Esophagus (tissue), 2 donors: ENCODE measurements at regions not wholly inside any gene's neighbourhood (a gene's known extent, or its start where the extent isn't known, plus 50 kb on each side); places are given as distances from the start of the nearest gene placed in this dataset.

Experiments used
- H3K27ac ChIP-seq, 2 donors: one replicate each; pipeline ENCODE4 v1.5.1; 2013; ENCODE audit warnings: low read depth in 2 of 2, mild to moderate bottlenecking in 2 of 2, inconsistent platforms in 1 of 2, low read length in 1 of 2, moderate library complexity in 1 of 2
- H3K27me3 ChIP-seq, 2 donors: one replicate each; pipeline ENCODE4 v1.6.1; 2013; ENCODE audit warnings: low read length in 2 of 2, control low read depth in 1 of 2, mild to moderate bottlenecking in 1 of 2; ENCODE audit not compliant: insufficient read depth in 2 of 2, control insufficient read depth in 1 of 2
- H3K36me3 ChIP-seq, 2 donors: one replicate each; pipeline ENCODE4 v1.6.1; 2013; ENCODE audit warnings: low read length in 1 of 2; ENCODE audit not compliant: control insufficient read depth in 2 of 2, insufficient read depth in 2 of 2
- H3K4me1 ChIP-seq, 2 donors: one replicate each; pipeline ENCODE4 v1.6.1; 2013; ENCODE audit warnings: low read length in 1 of 2; ENCODE audit not compliant: control insufficient read depth in 2 of 2, insufficient read depth in 2 of 2
- H3K4me3 ChIP-seq, 2 donors: one replicate each; pipeline ENCODE4 v1.5.1; 2013; ENCODE audit warnings: low read length in 2 of 2, mild to moderate bottlenecking in 2 of 2, low read depth in 1 of 2, moderate library complexity in 1 of 2
- H3K9me3 ChIP-seq, 2 donors: one replicate each; pipeline ENCODE4 v1.6.1; 2013; ENCODE audit warnings: mild to moderate bottlenecking in 2 of 2, low read depth in 1 of 2, low read length in 1 of 2, moderate library complexity in 1 of 2; ENCODE audit not compliant: control insufficient read depth in 2 of 2, insufficient read depth in 1 of 2
- WGBS, 2 donors: extraction: QIAGEN DNeasy Blood & Tissue Kit; methylation state at CpG; one replicate each; pipeline ENCODE4 v1.1.7; 2013; 5-methylcytosine and 5-hydroxymethylcytosine counted together
- donor health status: healthy with polysubstance abuse.
- donor health status: Bipolar disorder and iron deficiency.

- Histone ChIP-seq H3K36me3 (no peaks in the 10 kb centered on the region), H3K27me3 (no peaks in the 10 kb centered on the region), H3K27ac (no peak overlapping the region), H3K4me1 (peaks cover 0 to 4% of the 10 kb centered on the region in 2 donors), H3K9me3 (no peaks in the 10 kb centered on the region), H3K4me3 (no peak overlapping the region)
- WGBS, 2 donors: 66 to 68% methylated on average over 7 of the region's 7 CpGs
These were observed 307.2 kb downstream of the HHIPL2 start for GRCh38 chr1:222240536-222241181.

- Histone ChIP-seq H3K4me3 (no peak overlapping the region), H3K27ac (no peak overlapping the region), H3K27me3 (no peaks in the 10 kb centered on the region), H3K36me3 (no peaks in the 10 kb centered on the region), H3K9me3 (no peaks in the 10 kb centered on the region), H3K4me1 (peaks cover 0 to 4% of the 10 kb centered on the region in 2 donors)
- 89 to 95% methylated on average over 1 of the region's 1 CpG for WGBS, 2 donors
These were observed 308.8 kb downstream of the HHIPL2 start for GRCh38 chr1:222239130-222239529.

GRCh38 chr1:222234351-222234750 lies 313.6 kb downstream of the HHIPL2 start:
- Histone ChIP-seq H3K4me3 (no peak overlapping the region), H3K4me1 (no peaks in the 10 kb centered on the region), H3K36me3 (no peaks in the 10 kb centered on the region), H3K9me3 (no peaks in the 10 kb centered on the region), H3K27ac (no peak overlapping the region), H3K27me3 (no peaks in the 10 kb centered on the region)
- 79 to 87% methylated on average over 2 of the region's 2 CpGs for WGBS, 2 donors

GRCh38 chr1:222233444-222234158 lies 314.3 kb downstream of the HHIPL2 start:
- 74 to 75% methylated on average over 6 of the region's 6 CpGs for WGBS, 2 donors
- H3K4me1 ChIP-seq: no peaks in the 10 kb centered on the region
- no peak overlapping the region for H3K27ac ChIP-seq
- no peak overlapping the region for H3K4me3 ChIP-seq
- no peaks in the 10 kb centered on the region for H3K36me3 ChIP-seq
- H3K27me3 ChIP-seq: no peaks in the 10 kb centered on the region
- no peaks in the 10 kb centered on the region for H3K9me3 ChIP-seq

- Histone ChIP-seq H3K27me3 (no peaks in the 10 kb centered on the region), H3K4me1 (no peaks in the 10 kb centered on the region), H3K4me3 (no peak overlapping the region), H3K36me3 (no peaks in the 10 kb centered on the region), H3K9me3 (no peaks in the 10 kb centered on the region), H3K27ac (no peak overlapping the region)
These were observed 315.1 kb downstream of the HHIPL2 start for GRCh38 chr1:222232842-222233241.

GRCh38 chr1:222229672-222230312 lies 318.1 kb downstream of the HHIPL2 start:
- no peaks in the 10 kb centered on the region for H3K9me3 ChIP-seq
- H3K36me3 ChIP-seq: no peaks in the 10 kb centered on the region
- no peaks in the 10 kb centered on the region for H3K4me1 ChIP-seq
- 61 to 78% methylated on average over 4 of the region's 4 CpGs for WGBS, 2 donors
- no peaks in the 10 kb centered on the region for H3K27me3 ChIP-seq
- no peak overlapping the region for H3K27ac ChIP-seq
- no peak overlapping the region for H3K4me3 ChIP-seq

GRCh38 chr1:222225316-222225691 lies 322.6 kb downstream of the HHIPL2 start:
- Histone ChIP-seq H3K4me3 (no peak overlapping the region), H3K4me1 (no peaks in the 10 kb centered on the region), H3K27ac (no peak overlapping the region), H3K27me3 (no peaks in the 10 kb centered on the region), H3K9me3 (no peaks in the 10 kb centered on the region), H3K36me3 (no peaks in the 10 kb centered on the region)
- 42 to 56% methylated on average over 4 of the region's 4 CpGs for WGBS, 2 donors

- 17 to 40% methylated on average over 4 of the region's 4 CpGs for WGBS, 2 donors
These were observed 323.1 kb downstream of the HHIPL2 start for GRCh38 chr1:222224636-222225315.

GRCh38 chr1:222224156-222224555 lies 323.7 kb downstream of the HHIPL2 start:
- WGBS, 2 donors: 63 to 69% methylated on average over 4 of the region's 4 CpGs

More at GRCh38 chr1:222224636-222225315, 323.1 kb downstream of the HHIPL2 start:
- H3K4me1 ChIP-seq: no peaks in the 10 kb centered on the region
- no peak overlapping the region for H3K27ac ChIP-seq
- H3K9me3 ChIP-seq: no peaks in the 10 kb centered on the region
- H3K36me3 ChIP-seq: no peaks in the 10 kb centered on the region
- no peaks in the 10 kb centered on the region for H3K27me3 ChIP-seq
- no peak overlapping the region for H3K4me3 ChIP-seq

More at GRCh38 chr1:222224156-222224555, 323.7 kb downstream of the HHIPL2 start:
- no peaks in the 10 kb centered on the region for H3K4me1 ChIP-seq
- no peak overlapping the region for H3K4me3 ChIP-seq
- no peaks in the 10 kb centered on the region for H3K27me3 ChIP-seq
- H3K27ac ChIP-seq: no peak overlapping the region
- H3K9me3 ChIP-seq: no peaks in the 10 kb centered on the region
- no peaks in the 10 kb centered on the region for H3K36me3 ChIP-seq
